HEK293 (cell line): ENCODE measurements at regions not wholly inside any gene's neighbourhood (a gene's known extent, or its start where the extent isn't known, plus 50 kb on each side); places are given as distances from the start of the nearest gene placed in this dataset.

ENCODE experiments used
- CTCF ChIA-PET: fragments of 350-600 bp; formaldehyde crosslinking; extraction: SDS; loops from one replicate; lab custom pipeline; 2021; ENCODE audit warnings: antibody characterized with exemption; lab: Yijun Ruan, JAX
- POLR2A ChIA-PET: fragments of 300-600 bp; formaldehyde crosslinking; extraction: SDS; loops from one replicate; lab custom pipeline; 2020; ENCODE audit warnings: antibody characterized with exemption, inconsistent platforms; lab: Yijun Ruan, JAX
- H3K27ac ChIP-seq: fragments of 200-500 bp; sonication (Bioruptor generic); 2 replicates; pipeline ENCODE4 v1.5.1; 2014; ENCODE audit warnings: low read depth, low read length, control low read depth, inconsistent platforms; ENCODE audit errors: extremely low read depth
- H3K36me3 ChIP-seq, 2 experiments: fragments of 200-500 bp in 1 of 2; sonication (Bioruptor generic) in 1 of 2; 1 replicate in 1 of 2; 2 replicates in 1 of 2; pipeline ENCODE4 v1.5.1; 2014 to 2017; ENCODE audit warnings: inconsistent platforms in 2 of 2, low read length in 2 of 2; ENCODE audit not compliant: control insufficient read depth in 2 of 2, insufficient read depth in 1 of 2
- H3K4me1 ChIP-seq: fragments of 200-500 bp; sonication (Bioruptor generic); 2 replicates; pipeline ENCODE4 v1.5.1; 2014; ENCODE audit warnings: mild to moderate bottlenecking, low read length, inconsistent platforms; ENCODE audit not compliant: control insufficient read depth, insufficient read depth
- H3K4me3 ChIP-seq: 2 replicates; pipeline ENCODE4 v1.5.1; 2011; ENCODE audit warnings: low read depth, mild to moderate bottlenecking, control low read depth, low read length, moderate library complexity
- H3K9me3 ChIP-seq: fragments of 200-500 bp; sonication (Bioruptor generic); 2 replicates; pipeline ENCODE4 v1.5.1; 2014; ENCODE audit warnings: low read depth, low read length, inconsistent platforms; ENCODE audit not compliant: control insufficient read depth, insufficient read depth
- HOXD13 ChIP-seq: sonication (generic); formaldehyde crosslinking; IDR thresholded peaks from 2 replicates; pipeline ENCODE4 v1.8.0; 2022; ENCODE audit warnings: missing genetic modification reagents, borderline replicate concordance
- YY1 ChIP-seq: fragments of 450-650 bp; formaldehyde crosslinking; IDR thresholded peaks from 2 replicates; pipeline ENCODE4 v1.5.1; 2018; ENCODE audit warnings: missing biosample characterization, missing genetic modification characterization
- ZBTB11 ChIP-seq: fragments of 450-650 bp; formaldehyde crosslinking; conservative IDR thresholded peaks from 2 replicates; pipeline ENCODE4 v1.5.1; 2016; ENCODE audit warnings: low read depth, missing biosample characterization, missing genetic modification characterization
- ZBTB17 ChIP-seq: fragments of 450-650 bp; formaldehyde crosslinking; IDR thresholded peaks from 2 replicates; pipeline ENCODE4 v1.5.1; 2016; ENCODE audit warnings: missing biosample characterization, missing genetic modification characterization
- ZBTB20 ChIP-seq: fragments of 450-650 bp; formaldehyde crosslinking; IDR thresholded peaks from 2 replicates; pipeline ENCODE4 v1.5.1; 2016; ENCODE audit warnings: missing biosample characterization, missing genetic modification characterization
- ZBTB44 ChIP-seq: fragments of 450-650 bp; IDR thresholded peaks from 2 replicates; pipeline ENCODE4 v1.5.1; 2018; ENCODE audit warnings: missing biosample characterization, mild to moderate bottlenecking, missing genetic modification characterization
- ZFP3 ChIP-seq: fragments of 450-650 bp; formaldehyde crosslinking; IDR thresholded peaks from 2 replicates; pipeline ENCODE4 v1.5.1; 2016; ENCODE audit warnings: low read depth, missing biosample characterization, missing genetic modification characterization
- ZFP37 ChIP-seq: fragments of 450-650 bp; formaldehyde crosslinking; IDR thresholded peaks from 2 replicates; pipeline ENCODE4 v1.5.1; 2016; ENCODE audit warnings: missing biosample characterization, missing genetic modification characterization
- ZIC2 ChIP-seq: fragments of 450-650 bp; formaldehyde crosslinking; IDR thresholded peaks from 2 replicates; pipeline ENCODE4 v1.5.1; 2016; ENCODE audit warnings: missing biosample characterization, missing genetic modification characterization
- ZNF132 ChIP-seq: fragments of 450-650 bp; formaldehyde crosslinking; IDR thresholded peaks from 2 replicates; pipeline ENCODE4 v1.5.1; 2017; ENCODE audit warnings: missing biosample characterization, missing genetic modification characterization, borderline replicate concordance
- ZNF146 ChIP-seq: fragments of 450-650 bp; formaldehyde crosslinking; IDR thresholded peaks from 2 replicates; pipeline ENCODE4 v1.5.1; 2016; ENCODE audit warnings: missing biosample characterization, missing genetic modification characterization
- ZNF175 ChIP-seq: fragments of 450-650 bp; formaldehyde crosslinking; IDR thresholded peaks from 2 replicates; pipeline ENCODE4 v1.5.1; 2016; ENCODE audit warnings: missing biosample characterization, missing genetic modification characterization
- ZNF214 ChIP-seq: fragments of 450-650 bp; formaldehyde crosslinking; IDR thresholded peaks from 2 replicates; pipeline ENCODE4 v1.5.1; 2017; ENCODE audit warnings: missing biosample characterization, mild to moderate bottlenecking, missing genetic modification characterization, borderline replicate concordance
- ZNF26 ChIP-seq: fragments of 450-650 bp; formaldehyde crosslinking; IDR thresholded peaks from 2 replicates; pipeline ENCODE4 v1.5.1; 2016; ENCODE audit warnings: missing biosample characterization, missing genetic modification characterization
- ZNF274 ChIP-seq, 2 experiments: fragments of 200-500 bp in 1 of 2; fragments of 450-650 bp in 1 of 2; sonication (Bioruptor generic) in 1 of 2; formaldehyde crosslinking in 1 of 2; IDR thresholded peaks; 2 replicates each; pipeline versions ENCODE4 v1.5.1 to v1.6.1; 2014 to 2016; ENCODE audit warnings: borderline replicate concordance in 1 of 2, inconsistent platforms in 1 of 2, low read length in 1 of 2, missing biosample characterization in 1 of 2, missing genetic modification characterization in 1 of 2
- ZNF354C ChIP-seq: fragments of 450-650 bp; formaldehyde crosslinking; IDR thresholded peaks from 2 replicates; pipeline ENCODE4 v1.5.1; 2016; ENCODE audit warnings: missing biosample characterization, missing genetic modification characterization, low read depth, borderline replicate concordance
- ZNF521 ChIP-seq: fragments of 450-650 bp; formaldehyde crosslinking; IDR thresholded peaks from 2 replicates; pipeline ENCODE4 v1.5.1; 2017; ENCODE audit warnings: missing biosample characterization, mild to moderate bottlenecking, missing genetic modification characterization
- ZNF544 ChIP-seq: fragments of 450-650 bp; formaldehyde crosslinking; IDR thresholded peaks from 2 replicates; pipeline ENCODE4 v1.5.0; 2017; ENCODE audit warnings: missing biosample characterization, missing genetic modification characterization
- ZNF558 ChIP-seq: fragments of 450-650 bp; formaldehyde crosslinking; IDR thresholded peaks from 2 replicates; pipeline ENCODE4 v1.5.1; 2016; ENCODE audit warnings: missing biosample characterization, missing genetic modification characterization
- ZNF571 ChIP-seq: fragments of 450-650 bp; formaldehyde crosslinking; IDR thresholded peaks from 2 replicates; pipeline ENCODE4 v1.5.0; 2017; ENCODE audit warnings: missing biosample characterization, missing genetic modification characterization
- ZNF585B ChIP-seq: fragments of 450-650 bp; formaldehyde crosslinking; IDR thresholded peaks from 2 replicates; pipeline ENCODE4 v1.5.1; 2016; ENCODE audit warnings: missing biosample characterization, missing genetic modification characterization
- ZNF600 ChIP-seq: fragments of 450-650 bp; formaldehyde crosslinking; IDR thresholded peaks from 2 replicates; pipeline ENCODE4 v1.5.1; 2016; ENCODE audit warnings: missing biosample characterization, missing genetic modification characterization
- ZNF621 ChIP-seq: fragments of 450-650 bp; formaldehyde crosslinking; IDR thresholded peaks from 2 replicates; pipeline ENCODE4 v1.5.1; 2017; ENCODE audit warnings: missing biosample characterization, missing genetic modification characterization
- ZNF623 ChIP-seq: fragments of 450-650 bp; formaldehyde crosslinking; IDR thresholded peaks from 2 replicates; pipeline ENCODE4 v1.5.1; 2016; ENCODE audit warnings: missing biosample characterization, missing genetic modification characterization
- ZNF747 ChIP-seq: fragments of 450-650 bp; formaldehyde crosslinking; IDR thresholded peaks from 2 replicates; pipeline ENCODE4 v1.5.1; 2016; ENCODE audit warnings: missing biosample characterization, missing genetic modification characterization
- ZNF777 ChIP-seq: fragments of 450-650 bp; formaldehyde crosslinking; IDR thresholded peaks from 2 replicates; pipeline ENCODE4 v1.5.1; 2017; ENCODE audit warnings: missing biosample characterization, missing genetic modification characterization, borderline replicate concordance
- ZSCAN4 ChIP-seq: fragments of 450-650 bp; formaldehyde crosslinking; IDR thresholded peaks from 2 replicates; pipeline ENCODE4 v1.5.1; 2017; ENCODE audit warnings: missing biosample characterization, missing genetic modification characterization

- TF ChIP-seq YY1 (tag by site-specific recombination), result no peak
- no peak for TF ChIP-seq ZNF146 (tag by site-specific recombination)
- TF ChIP-seq ZNF777, result no peak
- TF ChIP-seq ZNF354C, result no peak
- TF ChIP-seq ZNF274 (IDR thresholded peaks at IDR 0.05; ENCODE audit: low read length), result no peak
- no peak for TF ChIP-seq ZNF274 (tag by site-specific recombination; IDR thresholded peaks at IDR 0.05; ENCODE audit: borderline replicate concordance)
- TF ChIP-seq ZNF558 (tag by site-specific recombination), result no peak
- TF ChIP-seq ZBTB44 (tag by site-specific recombination), result no peak
- no peak for TF ChIP-seq ZNF585B (tag by site-specific recombination)
- no peak for TF ChIP-seq ZBTB17
- TF ChIP-seq ZNF132 (tag by site-specific recombination), result no peak
- TF ChIP-seq, all 188 proteins: peak for 0
Measured at GRCh38 chr5:2095011-2095410, 212.3 kb upstream of the IRX4 start (continued).

- H3K27ac ChIP-seq, result no peak overlapping the region
- TF ChIP-seq ZNF521 (tag by site-specific recombination), result no peak
- TF ChIP-seq ZNF214 (tag by site-specific recombination), result no peak
- TF ChIP-seq HOXD13 (CRISPR knock-in tag), result no peak
- no peak for TF ChIP-seq ZFP3 (tag by site-specific recombination)
- TF ChIP-seq ZNF777, result no peak
- no peak for TF ChIP-seq ZNF623 (tag by site-specific recombination)
- no peak for TF ChIP-seq ZNF544 (tag by site-specific recombination)
- no peak for TF ChIP-seq ZSCAN4 (tag by site-specific recombination)
- TF ChIP-seq YY1 (tag by site-specific recombination), result no peak
- TF ChIP-seq ZNF747, result no peak
- no peak for TF ChIP-seq ZIC2 (tag by site-specific recombination)
- TF ChIP-seq ZNF600 (tag by site-specific recombination), result no peak
- no peak for TF ChIP-seq ZNF621 (tag by site-specific recombination)
- no peak for TF ChIP-seq ZFP37 (tag by site-specific recombination)
- TF ChIP-seq ZNF175 (tag by site-specific recombination), result no peak
- no peak for TF ChIP-seq ZNF571 (tag by site-specific recombination)
- TF ChIP-seq ZBTB11 (tag by site-specific recombination), result no peak
- no peak for TF ChIP-seq ZNF26
- no peak for TF ChIP-seq ZBTB20 (tag by site-specific recombination)
Measured at GRCh38 chr5:2094616-2094995, 211.9 kb upstream of the IRX4 start.

More at GRCh38 chr5:2094616-2094995, 211.9 kb upstream of the IRX4 start:
- CTCF ChIA-PET, result no interaction called here
- Histone ChIP-seq H3K9me3 (no peaks in the 10 kb centered on the region), H3K4me1 (no peaks in the 10 kb centered on the region), H3K36me3 (no peaks in the 10 kb centered on the region), H3K4me3 (no peak overlapping the region)
- POLR2A ChIA-PET, result no interaction called here
